ENCODE measurements at regions not wholly inside any gene's neighbourhood (a gene's known extent, or its start where the extent isn't known, plus 50 kb on each side); places are given as distances from the start of the nearest gene placed in this dataset.

- Histone ChIP-seq H3K27me3 (no peaks in the 10 kb centered on the region), H3K4me1 (no peaks in the 10 kb centered on the region), H3K4me3 (no peak overlapping the region), H3K27ac (no peak overlapping the region), H3K36me3 (no peaks in the 10 kb centered on the region), H3K9me3 (no peaks in the 10 kb centered on the region)
- no peak for TF ChIP-seq POLR2A (IDR thresholded peaks at IDR 0.05)
- no peak for TF ChIP-seq CTCF (IDR thresholded peaks at IDR 0.05)
- DNase-seq, result no peak
- ATAC-seq, result no peak
- WGBS (ENCODE audit: insufficient coverage, low coverage, low lambda C conversion rate, missing lambda C conversion rate), result 12% methylated on average over 6 of the region's 6 CpGs
- intact Hi-C loops (cut with DNase I), result no loop called here
Measured at GRCh38 chr13:60696602-60697001, 299.6 kb downstream of the TDRD3 start.

- H3K27me3 ChIP-seq, result no peaks in the 10 kb centered on the region
- H3K4me3 ChIP-seq, result no peak overlapping the region
- ATAC-seq (no peak), DNase-seq (no peak)
- TF ChIP-seq POLR2A (IDR thresholded peaks at IDR 0.05) (no peak), CTCF (IDR thresholded peaks at IDR 0.05) (no peak)
- H3K4me1 ChIP-seq, result no peaks in the 10 kb centered on the region
- no peaks in the 10 kb centered on the region for H3K36me3 ChIP-seq
- intact Hi-C loops (cut with DNase I), result no loop called here
- no peak overlapping the region for H3K27ac ChIP-seq
- no peaks in the 10 kb centered on the region for H3K9me3 ChIP-seq
Measured at GRCh38 chr13:60691268-60691667, 294.2 kb downstream of the TDRD3 start.

- Histone ChIP-seq H3K27ac (no peak overlapping the region), H3K4me3 (no peak overlapping the region), H3K36me3 (no peaks in the 10 kb centered on the region), H3K4me1 (no peaks in the 10 kb centered on the region), H3K27me3 (no peaks in the 10 kb centered on the region), H3K9me3 (no peaks in the 10 kb centered on the region)
- DNase-seq (no peak), ATAC-seq (no peak)
- WGBS (ENCODE audit: insufficient coverage, low coverage, low lambda C conversion rate, missing lambda C conversion rate), result 48% methylated on average over 6 of the region's 6 CpGs
- TF ChIP-seq POLR2A (IDR thresholded peaks at IDR 0.05) (no peak), CTCF (IDR thresholded peaks at IDR 0.05) (no peak)
- intact Hi-C loops (cut with DNase I), result no loop called here
Measured at GRCh38 chr13:60690604-60691003, 293.6 kb downstream of the TDRD3 start.

GRCh38 chr13:60689571-60689970 lies 292.6 kb downstream of the TDRD3 start:
- no peaks in the 10 kb centered on the region for H3K36me3 ChIP-seq
- H3K9me3 ChIP-seq, result no peaks in the 10 kb centered on the region
- no peaks in the 10 kb centered on the region for H3K27me3 ChIP-seq
- H3K4me3 ChIP-seq, result no peak overlapping the region
- DNase-seq (no peak), ATAC-seq (no peak)
- no peaks in the 10 kb centered on the region for H3K4me1 ChIP-seq
- TF ChIP-seq CTCF (IDR thresholded peaks at IDR 0.05), result no peak
- TF ChIP-seq POLR2A (IDR thresholded peaks at IDR 0.05), result no peak
- intact Hi-C loops (cut with DNase I), result no loop called here
- no peak overlapping the region for H3K27ac ChIP-seq

GRCh38 chr13:60689076-60689475 lies 292.1 kb downstream of the TDRD3 start:
- intact Hi-C loops (cut with DNase I), result no loop called here
- 51% methylated on average over 2 of the region's 3 CpGs for WGBS (ENCODE audit: insufficient coverage, low coverage, low lambda C conversion rate, missing lambda C conversion rate)
- Histone ChIP-seq H3K9me3 (no peaks in the 10 kb centered on the region), H3K36me3 (no peaks in the 10 kb centered on the region), H3K4me3 (no peak overlapping the region), H3K27me3 (no peaks in the 10 kb centered on the region), H3K4me1 (no peaks in the 10 kb centered on the region), H3K27ac (no peak overlapping the region)
- TF ChIP-seq CTCF (IDR thresholded peaks at IDR 0.05), result no peak
- no peak for TF ChIP-seq POLR2A (IDR thresholded peaks at IDR 0.05)
- ATAC-seq (no peak), DNase-seq (no peak)
